Loucy (cell line): ENCODE measurements at regions not wholly inside any gene's neighbourhood (a gene's known extent, or its start where the extent isn't known, plus 50 kb on each side); places are given as distances from the start of the nearest gene placed in this dataset.

Source experiments
- H2AFZ ChIP-seq: fragments of 200-600 bp; sonication (generic); 2 replicates; pipeline ENCODE4 v1.6.0; 2016; ENCODE audit warnings: antibody characterized with exemption, mild to moderate bottlenecking, low read length, moderate library complexity
- H3F3A ChIP-seq: fragments of 200-600 bp; 2 replicates; pipeline ENCODE4 v1.6.0; 2016; ENCODE audit warnings: antibody characterized with exemption, low read depth, mild to moderate bottlenecking
- H3K27me3 ChIP-seq: fragments of 200-600 bp; sonication (generic); 2 replicates; pipeline ENCODE4 v1.6.1; 2014; ENCODE audit warnings: low read length, mild to moderate bottlenecking; ENCODE audit not compliant: insufficient read depth, poor library complexity, severe bottlenecking
- H3K36me3 ChIP-seq: fragments of 200-600 bp; sonication (generic); 2 replicates; pipeline ENCODE4 v1.6.1; 2016; ENCODE audit warnings: low read length; ENCODE audit not compliant: insufficient read depth
- H3K4me1 ChIP-seq: fragments of 200-600 bp; sonication (generic); 2 replicates; pipeline ENCODE4 v1.5.1; 2014; ENCODE audit warnings: low read length, mild to moderate bottlenecking; ENCODE audit not compliant: insufficient read depth, poor library complexity, severe bottlenecking
- H3K4me2 ChIP-seq: fragments of 200-600 bp; sonication (generic); 2 replicates; pipeline ENCODE4 v1.6.0; 2014; ENCODE audit warnings: antibody characterized with exemption, low read length, low read depth, mild to moderate bottlenecking; ENCODE audit not compliant: poor library complexity, severe bottlenecking
- H3K4me3 ChIP-seq: fragments of 200-600 bp; sonication (generic); 2 replicates; pipeline ENCODE4 v1.5.1; 2014; ENCODE audit warnings: low read length, mild to moderate bottlenecking, mixed read lengths; ENCODE audit not compliant: poor library complexity, severe bottlenecking
- H3K79me2 ChIP-seq: fragments of 200-600 bp; sonication (generic); 2 replicates; pipeline ENCODE4 v1.6.1; 2014; ENCODE audit warnings: low read length; ENCODE audit not compliant: insufficient read depth
- H3K9ac ChIP-seq: fragments of 200-600 bp; sonication (generic); 2 replicates; pipeline ENCODE4 v1.6.0; 2014; ENCODE audit warnings: mild to moderate bottlenecking, low read depth, low read length, moderate library complexity; ENCODE audit not compliant: poor library complexity, severe bottlenecking
- H3K9me2 ChIP-seq: fragments of 200-600 bp; sonication (generic); replicated peaks from 2 replicates; pipeline ENCODE4 v1.6.1; 2016; ENCODE audit warnings: low read depth, low read length, mixed read lengths
- H3K9me3 ChIP-seq: fragments of 200-600 bp; sonication (generic); 2 replicates; pipeline ENCODE4 v1.6.1; 2014; ENCODE audit warnings: mild to moderate bottlenecking, antibody characterized with exemption, low read length, low read depth; ENCODE audit not compliant: insufficient read depth
- H4K20me1 ChIP-seq: fragments of 200-600 bp; sonication (generic); 2 replicates; pipeline ENCODE4 v1.6.0; 2014; ENCODE audit warnings: antibody characterized with exemption, low read length, mild to moderate bottlenecking; ENCODE audit not compliant: insufficient read depth, poor library complexity, severe bottlenecking
- CTCF ChIP-seq: fragments of 200-600 bp; sonication (generic); conservative IDR thresholded peaks from 2 replicates; pipeline ENCODE4 v1.5.1; 2014; ENCODE audit warnings: mild to moderate bottlenecking, antibody characterized with exemption, low read length
- EZH2phosphoT487 ChIP-seq: fragments of 200-600 bp; IDR thresholded peaks from 2 replicates; pipeline ENCODE4 v1.6.1; 2018; ENCODE audit warnings: antibody characterized with exemption, mild to moderate bottlenecking, moderate library complexity, borderline replicate concordance

DNA sequence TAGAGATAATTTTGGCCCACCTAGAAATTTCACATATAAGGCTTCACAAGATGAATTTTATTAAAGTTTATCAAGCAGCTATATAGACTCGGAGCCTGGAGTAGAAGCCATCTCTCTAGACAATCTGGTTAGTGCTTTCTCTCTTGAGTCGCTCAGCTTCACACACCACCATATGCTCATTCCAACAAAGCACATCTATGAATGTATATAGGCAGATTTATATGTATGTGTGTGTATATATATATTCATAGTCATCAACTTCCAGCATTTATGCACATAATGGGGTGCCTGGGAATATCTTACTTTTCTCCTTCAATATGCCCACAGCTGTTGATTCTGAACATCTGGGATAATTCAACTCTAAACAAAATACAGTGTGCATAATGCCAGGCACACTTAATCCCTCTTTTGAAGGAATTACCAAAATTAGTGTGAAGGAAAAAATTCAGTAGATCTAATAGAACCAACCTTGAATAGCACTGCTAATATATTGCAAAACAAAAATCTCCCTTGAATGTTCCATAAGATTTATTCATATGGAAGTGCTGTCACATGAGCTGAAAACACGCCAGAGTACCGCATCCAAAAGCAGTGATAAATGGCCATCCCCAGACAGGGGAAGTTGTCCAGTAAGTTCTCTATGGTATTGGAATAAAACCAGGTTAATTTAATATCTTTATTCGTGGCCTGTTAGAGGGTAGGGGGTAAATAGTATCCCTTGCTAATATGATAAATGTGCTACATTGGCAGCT lies 56.0 kb upstream of the MOCS2 start:
- Histone ChIP-seq H3K4me1 (no peaks in the 10 kb centered on the region), H3K27me3 (no peaks in the 10 kb centered on the region), H3K9ac (no peak overlapping the region), H3K4me3 (no peak overlapping the region), H4K20me1 (no peaks in the 10 kb centered on the region), H2AFZ (no peak overlapping the region), H3K36me3 (no peaks in the 10 kb centered on the region), H3K9me2 (no peaks in the 10 kb centered on the region), H3K4me2 (no peak overlapping the region), H3F3A (no peaks in the 10 kb centered on the region), H3K9me3 (no peaks in the 10 kb centered on the region), H3K79me2 (no peaks in the 10 kb centered on the region)
- no peak for TF ChIP-seq CTCF
- no peak for TF ChIP-seq EZH2phosphoT487

GRCh38 chr5:53166183-53166495 lies 56.6 kb upstream of the MOCS2 start:
- H3F3A ChIP-seq, result no peaks in the 10 kb centered on the region
- no peak overlapping the region for H2AFZ ChIP-seq
- no peaks in the 10 kb centered on the region for H3K9me2 ChIP-seq
- no peaks in the 10 kb centered on the region for H3K36me3 ChIP-seq
- H3K9ac ChIP-seq, result no peak overlapping the region
- no peaks in the 10 kb centered on the region for H3K4me1 ChIP-seq
- no peaks in the 10 kb centered on the region for H3K9me3 ChIP-seq
- H3K27me3 ChIP-seq, result no peaks in the 10 kb centered on the region
- no peak overlapping the region for H3K4me2 ChIP-seq
- no peak overlapping the region for H3K4me3 ChIP-seq
- H4K20me1 ChIP-seq, result no peaks in the 10 kb centered on the region
- TF ChIP-seq CTCF (no peak), EZH2phosphoT487 (no peak)
- no peaks in the 10 kb centered on the region for H3K79me2 ChIP-seq

GRCh38 chr5:53167836-53168235 lies 58.3 kb upstream of the MOCS2 start:
- Histone ChIP-seq H3K36me3 (no peaks in the 10 kb centered on the region), H3K27me3 (no peaks in the 10 kb centered on the region), H3K9me2 (no peaks in the 10 kb centered on the region), H3K9me3 (no peaks in the 10 kb centered on the region), H3K9ac (no peak overlapping the region), H3F3A (no peaks in the 10 kb centered on the region), H3K4me2 (no peak overlapping the region), H3K4me3 (no peak overlapping the region), H3K79me2 (no peaks in the 10 kb centered on the region), H2AFZ (no peak overlapping the region), H3K4me1 (no peaks in the 10 kb centered on the region), H4K20me1 (no peaks in the 10 kb centered on the region)
- TF ChIP-seq CTCF, result no peak
